ENCODE measurements at regions not wholly inside any gene's neighbourhood (a gene's known extent, or its start where the extent isn't known, plus 50 kb on each side); places are given as distances from the start of the nearest gene placed in this dataset.

DNA sequence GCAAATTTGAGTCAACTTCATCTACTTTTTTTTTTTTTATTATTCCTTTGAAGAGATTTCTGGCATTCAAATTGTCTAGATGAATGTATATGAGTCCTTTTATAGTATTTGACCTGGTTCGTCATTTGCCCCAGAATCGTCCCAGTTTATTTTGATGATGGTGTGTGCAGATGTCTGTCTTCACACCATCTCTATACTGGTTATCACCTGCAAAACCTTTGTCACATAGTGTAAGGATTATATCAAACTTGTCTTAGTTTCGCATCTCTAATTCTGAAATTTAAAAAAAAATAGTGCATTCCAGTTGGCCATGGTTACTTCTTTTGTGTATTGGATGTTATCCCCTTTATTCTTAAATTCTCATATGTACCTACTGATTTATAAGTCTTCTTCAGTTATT is 70.5 kb upstream of the CD99 start:
- H3K9me3 Mint-ChIP-seq, result no peaks in the 10 kb centered on the region
- no peak for DNase-seq (ENCODE audit: low read depth, low spot score)

DNA sequence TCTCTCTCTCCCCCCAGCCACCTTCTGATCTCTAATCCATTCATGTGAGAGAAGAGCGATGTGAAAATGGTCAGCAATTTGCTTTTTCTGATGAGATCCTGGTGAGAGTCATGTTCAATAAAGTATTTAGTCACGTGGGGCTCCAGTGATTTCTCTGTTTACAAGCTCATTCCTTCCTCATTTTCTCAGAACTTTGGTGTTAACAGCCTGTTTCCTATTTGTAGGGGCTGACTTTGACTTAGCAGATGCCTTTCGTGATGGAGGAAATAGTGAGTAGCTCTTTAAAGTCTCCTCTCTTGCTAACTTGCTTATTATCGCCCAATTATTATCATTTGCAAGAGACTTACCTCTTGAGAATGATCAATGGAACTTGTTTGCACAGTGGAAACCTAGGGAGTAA is 72.6 kb upstream of the CD99 start:
- no peak overlapping the region for H3K4me3 Mint-ChIP-seq
- TF ChIP-seq, protein P1, sequence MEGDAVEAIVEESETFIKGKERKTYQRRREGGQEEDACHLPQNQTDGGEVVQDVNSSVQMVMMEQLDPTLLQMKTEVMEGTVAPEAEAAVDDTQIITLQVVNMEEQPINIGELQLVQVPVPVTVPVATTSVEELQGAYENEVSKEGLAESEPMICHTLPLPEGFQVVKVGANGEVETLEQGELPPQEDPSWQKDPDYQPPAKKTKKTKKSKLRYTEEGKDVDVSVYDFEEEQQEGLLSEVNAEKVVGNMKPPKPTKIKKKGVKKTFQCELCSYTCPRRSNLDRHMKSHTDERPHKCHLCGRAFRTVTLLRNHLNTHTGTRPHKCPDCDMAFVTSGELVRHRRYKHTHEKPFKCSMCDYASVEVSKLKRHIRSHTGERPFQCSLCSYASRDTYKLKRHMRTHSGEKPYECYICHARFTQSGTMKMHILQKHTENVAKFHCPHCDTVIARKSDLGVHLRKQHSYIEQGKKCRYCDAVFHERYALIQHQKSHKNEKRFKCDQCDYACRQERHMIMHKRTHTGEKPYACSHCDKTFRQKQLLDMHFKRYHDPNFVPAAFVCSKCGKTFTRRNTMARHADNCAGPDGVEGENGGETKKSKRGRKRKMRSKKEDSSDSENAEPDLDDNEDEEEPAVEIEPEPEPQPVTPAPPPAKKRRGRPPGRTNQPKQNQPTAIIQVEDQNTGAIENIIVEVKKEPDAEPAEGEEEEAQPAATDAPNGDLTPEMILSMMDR (conservative IDR thresholded peaks at IDR 0.05), result no peak
- H3K27me3 Mint-ChIP-seq (ENCODE audit: low read depth), result no peaks in the 10 kb centered on the region
- H3K36me3 Mint-ChIP-seq (ENCODE audit: low read depth), result peaks cover 5% of the 10 kb centered on the region
- DNase-seq (ENCODE audit: low read depth, low spot score), result no peak
- no peak overlapping the region for H3K27ac Mint-ChIP-seq (ENCODE audit: unreplicated experiment)
- H3K9me3 Mint-ChIP-seq, result no peaks in the 10 kb centered on the region
- H3K4me1 Mint-ChIP-seq, result peaks cover 5% of the 10 kb centered on the region

More for the DNA sequence above, 70.5 kb upstream of the CD99 start:
- H3K4me3 Mint-ChIP-seq, result no peak overlapping the region
- TF ChIP-seq, protein P1 (conservative IDR thresholded peaks at IDR 0.05), result no peak
- peaks cover 5% of the 10 kb centered on the region for H3K36me3 Mint-ChIP-seq (ENCODE audit: low read depth)
- no peaks in the 10 kb centered on the region for H3K27me3 Mint-ChIP-seq (ENCODE audit: low read depth)
- no peak overlapping the region for H3K27ac Mint-ChIP-seq (ENCODE audit: unreplicated experiment)
- H3K4me1 Mint-ChIP-seq, result no peaks in the 10 kb centered on the region

DNA sequence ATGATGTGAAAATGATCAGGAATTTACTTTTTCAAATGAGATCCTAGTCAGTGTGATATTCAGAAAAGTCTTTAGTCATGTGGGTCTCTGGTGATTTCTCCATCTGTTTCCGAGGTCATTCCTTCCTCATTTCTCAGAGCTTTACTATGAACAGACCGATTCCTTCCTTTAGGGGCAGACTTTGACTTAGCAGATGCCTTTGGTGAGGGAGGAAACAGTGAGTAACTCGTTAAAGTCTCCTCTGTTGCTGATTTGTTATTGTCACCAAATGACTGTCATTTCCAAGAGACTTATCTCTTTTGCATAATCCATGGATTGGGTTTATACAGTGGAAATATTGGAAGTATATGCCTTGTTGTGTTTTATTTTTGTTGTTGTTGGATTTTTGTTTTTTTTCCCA is 76.2 kb upstream of the CD99 start:
- H3K27me3 Mint-ChIP-seq (ENCODE audit: low read depth), result peaks cover 14% of the 10 kb centered on the region
- H3K4me1 Mint-ChIP-seq, result peaks cover 16% of the 10 kb centered on the region
- no peak overlapping the region for H3K27ac Mint-ChIP-seq (ENCODE audit: unreplicated experiment)
- no peaks in the 10 kb centered on the region for H3K9me3 Mint-ChIP-seq
- TF ChIP-seq, protein P1 (conservative IDR thresholded peaks at IDR 0.05), result peak; percentile 61
- DNase-seq (ENCODE audit: low read depth, low spot score), result no peak
- no peak overlapping the region for H3K4me3 Mint-ChIP-seq
- peaks cover 2% of the 10 kb centered on the region for H3K36me3 Mint-ChIP-seq (ENCODE audit: low read depth)

DNA sequence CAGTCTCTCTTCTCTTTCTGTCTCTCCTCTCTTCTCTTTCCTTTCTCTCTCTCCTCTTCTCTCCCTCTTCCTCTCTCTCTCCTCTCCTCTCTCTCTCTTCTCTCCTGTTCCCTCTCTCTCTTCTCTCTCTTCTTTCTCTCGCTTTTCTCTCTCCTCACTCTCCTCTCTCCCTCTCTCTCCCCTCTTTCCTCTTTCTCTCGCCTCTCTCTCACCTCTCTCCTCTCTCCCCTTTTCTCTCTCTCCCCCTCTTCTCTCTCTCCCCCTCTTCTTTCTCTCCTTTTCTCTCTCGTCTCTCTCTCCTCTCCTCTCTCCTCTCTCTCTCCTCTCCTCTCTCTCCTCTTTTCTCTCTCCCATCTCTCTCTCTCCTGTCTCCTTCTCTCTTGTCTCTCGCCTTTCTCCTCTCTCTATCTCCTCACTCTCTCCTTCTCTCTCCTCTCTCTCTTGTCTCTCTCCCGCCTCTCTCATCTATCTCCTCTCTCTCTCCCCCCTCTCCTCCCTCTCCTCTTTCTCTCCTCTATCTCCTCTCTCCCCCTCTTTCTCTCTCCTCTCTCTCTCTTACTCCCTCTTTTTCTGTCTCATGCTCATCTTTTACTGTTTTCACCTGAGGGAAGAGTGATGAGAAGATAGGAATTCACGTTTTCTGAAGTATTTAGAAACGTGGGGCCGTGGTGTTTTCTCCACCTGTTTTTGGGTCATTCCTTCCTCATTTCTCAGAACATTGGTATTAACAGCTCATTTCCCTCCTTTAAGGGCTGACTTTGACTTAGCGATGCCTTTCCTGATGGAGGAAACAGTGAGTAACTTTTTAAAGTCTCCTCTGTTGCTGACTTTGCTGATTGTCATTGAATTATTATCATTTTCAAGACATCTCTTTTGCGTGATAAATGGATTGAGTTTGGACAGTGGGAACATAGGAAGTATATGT is 80.6 kb upstream of the CD99 start:
- Mint-ChIP-seq H3K36me3 (ENCODE audit: low read depth) (peaks cover 7% of the 10 kb centered on the region), H3K4me3 (peak overlapping the region; percentile 88), H3K27ac (ENCODE audit: unreplicated experiment) (no peak overlapping the region), H3K27me3 (ENCODE audit: low read depth) (peaks cover 19% of the 10 kb centered on the region), H3K9me3 (peaks cover 4% of the 10 kb centered on the region), H3K4me1 (peaks cover 26% of the 10 kb centered on the region)
- TF ChIP-seq, protein P1 (conservative IDR thresholded peaks at IDR 0.05), result no peak
- no peak for DNase-seq (ENCODE audit: low read depth, low spot score)

DNA sequence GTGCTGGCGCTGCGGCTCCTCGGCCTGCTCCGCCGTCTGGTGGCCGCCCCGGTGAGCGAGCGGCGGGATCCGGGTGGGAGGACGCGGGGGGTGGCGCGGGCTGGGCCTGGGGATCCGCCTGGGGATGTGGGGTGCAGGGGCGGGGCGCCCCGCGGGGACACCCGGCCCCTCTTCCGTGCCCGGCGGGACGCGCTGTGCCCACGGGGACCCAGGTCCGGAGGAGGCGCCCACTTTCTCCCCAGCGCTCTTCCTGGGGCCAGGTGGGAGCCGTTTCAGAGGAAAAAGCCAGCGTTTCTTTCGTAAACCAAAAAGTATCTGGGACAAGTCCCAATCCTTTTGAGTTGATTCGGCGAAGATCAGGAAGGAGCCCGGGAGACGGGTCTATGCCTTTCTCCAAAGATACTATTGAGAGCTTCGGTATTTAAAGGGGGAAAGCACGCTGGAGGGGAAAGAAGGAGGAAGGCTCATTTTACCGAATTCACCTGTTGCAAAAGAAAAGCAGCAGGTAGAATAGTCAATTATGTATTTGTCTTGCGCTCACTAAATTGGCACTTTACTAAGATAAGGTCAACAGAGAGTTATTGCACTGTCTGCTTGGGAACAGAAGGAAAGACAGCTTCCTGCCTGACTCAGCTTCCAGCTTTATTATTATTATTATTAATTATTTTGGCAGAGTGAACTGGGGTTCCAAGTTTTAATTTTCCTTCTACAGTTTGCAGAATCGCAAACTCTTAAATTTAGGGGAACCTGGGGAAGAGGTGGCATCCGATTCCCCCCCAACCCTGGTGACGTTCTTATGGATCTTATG is 81.5 kb upstream of the CD99 start:
- DNase-seq (ENCODE audit: low read depth, low spot score), result peak; percentile 4
- TF ChIP-seq, protein P1 (conservative IDR thresholded peaks at IDR 0.05), result peak; percentile 43
- no peak overlapping the region for H3K27ac Mint-ChIP-seq (ENCODE audit: unreplicated experiment)
- peaks cover 7% of the 10 kb centered on the region for H3K36me3 Mint-ChIP-seq (ENCODE audit: low read depth)
- H3K27me3 Mint-ChIP-seq (ENCODE audit: low read depth), result peaks cover 19% of the 10 kb centered on the region
- H3K9me3 Mint-ChIP-seq, result peaks cover 4% of the 10 kb centered on the region
- H3K4me1 Mint-ChIP-seq, result peaks cover 22% of the 10 kb centered on the region
- peak overlapping the region; percentile 88 for H3K4me3 Mint-ChIP-seq
